Activated CD4-positive, alpha-beta memory T cell treated with anti-CD3 and anti-CD28 coated beads, Interleukin-2, amount 10 ng/mL, durations not matched to agents 7 days and 5 days (primary cell): ENCODE measurements at regions not wholly inside any gene's neighbourhood (a gene's known extent, or its start where the extent isn't known, plus 50 kb on each side); places are given as distances from the start of the nearest gene placed in this dataset.

Source experiments
- CTCF ChIA-PET: fragments of 350-600 bp; sonication (Branson Sonifier 250); formaldehyde crosslinking; loops from one replicate; lab custom pipeline; 2021; ENCODE audit warnings: antibody characterized with exemption, inconsistent platforms; lab: Charles Lee
- POLR2A ChIA-PET: fragments of 350-600 bp; sonication (Branson Sonifier 250); formaldehyde crosslinking; loops from one replicate; lab custom pipeline; 2021; ENCODE audit warnings: antibody characterized with exemption; lab: Charles Lee
- DNase-seq: peaks from one replicate; pipeline ENCODE4 v3.0.0-alpha.2; 2020
- H3K27ac Mint-ChIP-seq: one replicate; pipeline ENCODE4 v1.8.0; 2021; ENCODE audit warnings: mild to moderate bottlenecking, mixed read lengths
- H3K27me3 Mint-ChIP-seq: one replicate; pipeline ENCODE4 v1.8.0; 2021; ENCODE audit warnings: mixed read lengths
- H3K36me3 Mint-ChIP-seq: one replicate; pipeline ENCODE4 v1.8.0; 2021; ENCODE audit warnings: low read depth, mixed read lengths
- H3K4me1 Mint-ChIP-seq: one replicate; pipeline ENCODE4 v1.8.0; 2021; ENCODE audit warnings: mixed read lengths
- H3K4me3 Mint-ChIP-seq: one replicate; pipeline ENCODE4 v1.8.0; 2021; ENCODE audit warnings: mild to moderate bottlenecking, mixed read lengths
- H3K9me3 Mint-ChIP-seq: one replicate; pipeline ENCODE4 v1.8.0; 2021; ENCODE audit warnings: mixed read lengths

DNA sequence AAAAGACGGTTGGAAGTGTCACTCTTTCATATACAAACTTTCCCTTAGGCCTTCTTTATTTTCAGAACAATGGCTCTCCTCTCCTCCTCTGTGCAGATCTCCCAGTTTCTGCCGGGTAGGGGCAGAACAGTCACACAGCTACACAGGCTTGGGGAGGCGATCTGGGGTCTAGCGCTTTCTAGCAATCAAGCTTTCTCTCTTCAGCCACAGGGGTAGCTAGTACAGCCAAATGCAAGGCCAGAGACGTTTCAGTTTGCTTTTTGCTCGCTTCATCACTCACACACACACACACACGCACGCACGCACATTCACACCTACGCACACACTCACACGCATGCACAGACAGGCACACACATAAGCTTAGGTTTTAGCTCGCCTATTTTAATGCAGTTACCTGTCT is 104.3 kb downstream of the SPATA19 start:
- H3K4me1 Mint-ChIP-seq = no peaks in the 10 kb centered on the region
- POLR2A ChIA-PET = no interaction called here
- H3K9me3 Mint-ChIP-seq = peaks cover 5% of the 10 kb centered on the region
- CTCF ChIA-PET = no interaction called here
- H3K27me3 Mint-ChIP-seq = no peaks in the 10 kb centered on the region
- H3K27ac Mint-ChIP-seq = no peak overlapping the region
- H3K4me3 Mint-ChIP-seq = no peak overlapping the region
- DNase-seq = no peak
- no peaks in the 10 kb centered on the region for H3K36me3 Mint-ChIP-seq

DNA sequence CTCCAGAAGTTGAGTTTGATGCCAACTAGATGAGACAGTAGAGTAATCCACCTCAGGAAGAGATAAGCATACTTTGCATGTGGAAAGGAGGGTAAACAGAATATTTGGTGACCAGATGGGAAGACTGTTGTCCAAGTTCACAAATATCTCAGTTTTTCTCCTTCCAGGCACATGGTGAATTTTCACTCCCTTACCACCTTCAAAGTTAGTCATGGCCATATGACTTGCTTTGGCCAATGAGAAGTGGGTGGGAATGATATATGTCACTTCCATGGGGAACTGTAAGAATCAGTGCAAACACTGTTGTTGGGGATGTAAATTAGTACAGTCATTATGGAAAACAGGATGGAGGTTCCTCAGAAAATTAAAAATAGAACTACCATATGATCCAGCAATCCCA is 105.8 kb downstream of the SPATA19 start:
- POLR2A ChIA-PET = no interaction called here
- peaks cover 5% of the 10 kb centered on the region for H3K9me3 Mint-ChIP-seq
- no peaks in the 10 kb centered on the region for H3K36me3 Mint-ChIP-seq
- H3K27me3 Mint-ChIP-seq = no peaks in the 10 kb centered on the region
- H3K27ac Mint-ChIP-seq = no peak overlapping the region
- no peaks in the 10 kb centered on the region for H3K4me1 Mint-ChIP-seq
- H3K4me3 Mint-ChIP-seq = no peak overlapping the region
- CTCF ChIA-PET = no interaction called here
- DNase-seq = no peak

DNA sequence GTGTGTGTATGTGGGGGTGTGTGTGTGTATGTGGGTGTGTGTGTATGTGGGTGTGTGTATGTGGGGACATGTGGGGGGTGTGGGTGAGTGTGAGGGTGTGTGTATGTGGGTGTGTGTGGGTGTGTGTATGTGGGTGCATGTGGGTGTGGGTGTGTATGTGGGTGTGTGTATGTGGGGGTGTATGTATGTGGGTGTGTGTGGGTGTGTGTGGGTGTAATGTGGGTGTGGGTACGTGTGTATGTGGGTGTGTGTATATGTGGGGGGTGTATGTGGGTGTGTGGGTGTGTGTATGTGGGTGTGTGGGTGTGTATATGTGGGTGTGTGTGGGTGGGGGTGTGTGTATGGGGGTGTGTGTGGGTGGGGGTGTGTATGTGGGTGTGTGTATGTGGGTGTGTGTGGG is 106.7 kb downstream of the SPATA19 start:
- Mint-ChIP-seq H3K27ac (no peak overlapping the region), H3K9me3 (peaks cover 5% of the 10 kb centered on the region), H3K4me1 (no peaks in the 10 kb centered on the region), H3K27me3 (no peaks in the 10 kb centered on the region), H3K36me3 (no peaks in the 10 kb centered on the region), H3K4me3 (no peak overlapping the region)
- ChIA-PET POLR2A (no interaction called here), CTCF (no interaction called here)
- DNase-seq = no peak

DNA sequence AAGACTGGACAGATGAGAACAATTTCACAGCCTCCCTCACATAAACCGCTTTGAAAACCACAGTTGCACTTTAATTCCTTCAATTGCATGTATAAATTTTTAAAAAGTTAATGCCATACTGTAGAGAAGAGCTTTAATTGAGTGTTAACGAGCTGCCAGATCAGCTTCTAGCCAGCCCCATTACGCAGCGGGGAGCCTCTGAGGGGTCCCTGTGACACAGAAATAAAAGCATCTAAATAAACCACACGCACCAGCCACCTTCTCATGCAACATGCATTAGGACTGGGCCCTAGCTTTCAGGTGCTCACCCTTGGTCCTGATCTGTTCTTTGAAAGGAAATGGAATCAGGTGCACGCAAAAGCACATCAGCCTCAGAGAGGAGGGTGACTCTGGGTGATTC is 111.7 kb downstream of the SPATA19 start:
- H3K27ac Mint-ChIP-seq = no peak overlapping the region
- peaks cover 5% of the 10 kb centered on the region for H3K9me3 Mint-ChIP-seq
- POLR2A ChIA-PET = no interaction called here
- H3K4me3 Mint-ChIP-seq = no peak overlapping the region
- no peaks in the 10 kb centered on the region for H3K27me3 Mint-ChIP-seq
- H3K36me3 Mint-ChIP-seq = no peaks in the 10 kb centered on the region
- no peaks in the 10 kb centered on the region for H3K4me1 Mint-ChIP-seq
- CTCF ChIA-PET = no interaction called here
- DNase-seq = no peak

DNA sequence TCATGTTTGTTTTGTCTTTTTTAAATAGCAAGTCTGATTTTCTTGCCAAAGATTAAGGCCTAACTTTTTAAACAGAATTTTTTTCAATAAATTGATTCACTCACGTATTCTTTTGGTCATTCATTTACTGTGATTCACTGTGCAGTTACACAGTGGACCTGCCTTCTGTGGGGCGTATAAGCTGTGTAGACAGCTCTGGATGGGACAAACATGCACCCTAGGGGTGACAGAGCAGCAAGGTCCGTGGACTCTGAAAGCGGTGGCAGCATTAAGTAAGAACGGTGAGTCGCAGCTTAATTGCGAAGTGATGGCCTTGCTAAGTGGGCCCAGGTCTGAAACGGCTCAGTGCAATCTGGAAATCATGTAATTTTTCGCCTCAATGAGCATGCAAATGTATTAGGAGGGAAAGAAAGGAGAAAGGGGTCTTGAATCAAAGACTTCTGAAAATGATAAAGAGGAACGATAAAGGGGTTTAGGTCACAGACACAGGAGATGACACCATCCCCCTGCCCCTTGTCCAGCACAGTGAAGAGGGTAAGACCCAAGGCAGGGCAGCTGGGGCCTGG is 113.1 kb downstream of the SPATA19 start:
- ChIA-PET POLR2A (no interaction called here), CTCF (no interaction called here)
- Mint-ChIP-seq H3K4me1 (no peaks in the 10 kb centered on the region), H3K4me3 (no peak overlapping the region), H3K36me3 (no peaks in the 10 kb centered on the region), H3K27ac (no peak overlapping the region), H3K27me3 (no peaks in the 10 kb centered on the region), H3K9me3 (peaks cover 3% of the 10 kb centered on the region)
- no peak for DNase-seq

DNA sequence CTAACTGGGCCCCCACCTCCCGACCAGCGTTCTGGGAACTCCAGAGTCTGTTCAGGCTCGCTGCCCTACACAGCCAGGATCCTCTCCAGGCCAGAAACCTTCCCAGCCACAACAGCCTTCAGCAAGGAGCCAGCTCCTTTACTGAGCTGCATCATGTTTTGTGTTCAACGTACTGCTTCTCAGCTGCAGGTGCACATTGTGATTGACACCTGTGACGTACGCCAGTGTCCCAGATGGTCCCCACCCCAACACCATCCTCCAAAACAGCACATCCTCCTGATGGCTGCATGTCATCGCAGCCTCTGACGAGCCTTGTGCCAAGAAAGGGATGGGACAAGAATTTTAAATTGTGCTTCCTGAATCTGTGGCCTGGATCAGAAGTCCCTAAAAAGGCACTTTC is 117.5 kb downstream of the SPATA19 start:
- no peaks in the 10 kb centered on the region for H3K36me3 Mint-ChIP-seq
- no peak overlapping the region for H3K4me3 Mint-ChIP-seq
- ChIA-PET CTCF (no interaction called here), POLR2A (no interaction called here)
- DNase-seq = no peak
- H3K27ac Mint-ChIP-seq = no peak overlapping the region
- no peaks in the 10 kb centered on the region for H3K4me1 Mint-ChIP-seq
- H3K9me3 Mint-ChIP-seq = no peaks in the 10 kb centered on the region
- no peaks in the 10 kb centered on the region for H3K27me3 Mint-ChIP-seq

DNA sequence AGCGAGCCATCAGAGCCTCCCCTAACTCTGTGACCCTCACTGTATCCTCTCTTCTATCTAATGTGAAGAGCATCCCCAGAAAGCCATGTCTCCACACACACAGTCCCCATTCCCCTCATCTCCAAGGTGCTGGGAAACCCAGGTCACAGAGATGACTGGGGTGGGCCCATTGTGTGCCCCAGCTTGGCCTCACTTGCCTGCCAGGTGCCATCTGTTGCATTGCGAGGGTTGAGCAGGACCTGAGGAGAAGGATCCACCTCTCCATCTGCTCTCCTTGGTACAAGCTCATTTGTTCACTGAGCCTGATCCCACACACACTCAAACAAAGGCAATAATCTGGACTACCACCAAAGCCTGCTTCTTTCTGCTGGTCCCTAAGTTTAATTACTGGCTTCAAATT is 118.8 kb downstream of the SPATA19 start:
- Mint-ChIP-seq H3K9me3 (no peaks in the 10 kb centered on the region), H3K27me3 (no peaks in the 10 kb centered on the region), H3K4me1 (no peaks in the 10 kb centered on the region), H3K27ac (no peak overlapping the region), H3K36me3 (no peaks in the 10 kb centered on the region), H3K4me3 (no peak overlapping the region)
- CTCF ChIA-PET = no interaction called here
- POLR2A ChIA-PET = no interaction called here
- DNase-seq = no peak

DNA sequence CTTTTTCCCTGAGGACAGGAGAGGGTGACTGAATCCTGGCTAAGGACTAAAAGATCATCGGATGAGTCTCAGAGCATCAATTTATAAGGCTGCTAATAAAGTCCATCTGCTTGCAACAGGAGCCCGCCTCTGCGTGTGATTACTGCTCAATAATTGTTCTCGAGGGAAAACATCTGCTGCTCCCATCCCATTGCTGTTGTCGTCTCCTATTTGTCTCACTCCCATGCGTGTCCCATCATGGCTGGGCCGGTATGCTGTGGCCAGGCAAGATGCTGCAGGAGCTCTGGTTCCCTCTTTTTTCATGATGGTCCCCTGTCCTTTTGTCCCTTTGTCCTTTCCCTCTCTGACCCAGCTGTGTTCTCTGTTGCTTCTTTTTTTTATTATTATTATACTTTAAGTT is 121.2 kb downstream of the SPATA19 start:
- no peak for DNase-seq
- Mint-ChIP-seq H3K27ac (no peak overlapping the region), H3K27me3 (no peaks in the 10 kb centered on the region), H3K4me1 (no peaks in the 10 kb centered on the region), H3K9me3 (no peaks in the 10 kb centered on the region), H3K4me3 (no peak overlapping the region), H3K36me3 (no peaks in the 10 kb centered on the region)
- ChIA-PET CTCF (no interaction called here), POLR2A (no interaction called here)

DNA sequence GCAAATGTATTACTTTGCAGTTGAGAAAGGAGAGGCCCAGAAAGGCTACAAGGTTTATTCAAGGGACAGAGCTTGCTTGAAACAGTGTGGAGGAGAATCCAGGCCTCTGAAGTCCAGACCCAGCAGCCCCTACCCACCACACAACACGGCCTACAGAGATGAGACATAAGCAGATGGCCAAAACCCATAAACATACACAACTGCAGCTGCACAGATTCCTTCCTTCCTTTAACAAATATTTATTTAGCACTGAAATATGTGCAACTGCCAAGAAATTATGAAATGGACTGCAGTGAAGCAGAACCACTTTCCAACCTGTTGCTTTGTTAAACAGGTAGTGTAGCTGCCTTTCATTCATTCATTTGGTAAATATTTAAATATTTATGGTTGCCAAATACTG is 122.3 kb downstream of the SPATA19 start:
- CTCF ChIA-PET = no interaction called here

DNA sequence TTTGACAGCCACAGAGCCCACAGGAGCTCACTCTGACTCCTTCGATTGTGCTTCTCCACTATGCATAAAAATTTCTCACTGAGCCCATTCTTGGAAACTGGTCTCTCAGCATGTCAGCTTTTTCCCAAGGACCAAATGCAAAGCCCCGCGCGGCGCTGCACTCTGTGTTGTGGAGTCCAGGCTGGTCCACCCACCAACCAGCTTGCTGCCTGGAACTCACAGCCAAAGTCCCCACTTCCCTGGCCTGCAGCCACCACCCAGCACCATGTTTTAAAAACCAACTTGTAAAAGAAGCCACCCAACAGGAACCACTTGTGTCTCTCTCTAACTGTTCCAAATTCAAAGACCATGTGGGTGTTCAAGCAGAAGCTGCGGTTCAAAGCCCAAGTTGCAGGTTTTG is 124.4 kb downstream of the SPATA19 start:
- POLR2A ChIA-PET = no interaction called here
- no peak for DNase-seq
- H3K27ac Mint-ChIP-seq = no peak overlapping the region
- CTCF ChIA-PET = no interaction called here
- no peaks in the 10 kb centered on the region for H3K27me3 Mint-ChIP-seq
- no peaks in the 10 kb centered on the region for H3K9me3 Mint-ChIP-seq
- H3K4me3 Mint-ChIP-seq = no peak overlapping the region
- H3K4me1 Mint-ChIP-seq = no peaks in the 10 kb centered on the region
- H3K36me3 Mint-ChIP-seq = no peaks in the 10 kb centered on the region

More for the DNA sequence above, 122.3 kb downstream of the SPATA19 start:
- Mint-ChIP-seq H3K27ac (no peak overlapping the region), H3K27me3 (no peaks in the 10 kb centered on the region), H3K4me1 (no peaks in the 10 kb centered on the region), H3K36me3 (no peaks in the 10 kb centered on the region), H3K9me3 (no peaks in the 10 kb centered on the region), H3K4me3 (no peak overlapping the region)
- POLR2A ChIA-PET = no interaction called here
- no peak for DNase-seq

DNA sequence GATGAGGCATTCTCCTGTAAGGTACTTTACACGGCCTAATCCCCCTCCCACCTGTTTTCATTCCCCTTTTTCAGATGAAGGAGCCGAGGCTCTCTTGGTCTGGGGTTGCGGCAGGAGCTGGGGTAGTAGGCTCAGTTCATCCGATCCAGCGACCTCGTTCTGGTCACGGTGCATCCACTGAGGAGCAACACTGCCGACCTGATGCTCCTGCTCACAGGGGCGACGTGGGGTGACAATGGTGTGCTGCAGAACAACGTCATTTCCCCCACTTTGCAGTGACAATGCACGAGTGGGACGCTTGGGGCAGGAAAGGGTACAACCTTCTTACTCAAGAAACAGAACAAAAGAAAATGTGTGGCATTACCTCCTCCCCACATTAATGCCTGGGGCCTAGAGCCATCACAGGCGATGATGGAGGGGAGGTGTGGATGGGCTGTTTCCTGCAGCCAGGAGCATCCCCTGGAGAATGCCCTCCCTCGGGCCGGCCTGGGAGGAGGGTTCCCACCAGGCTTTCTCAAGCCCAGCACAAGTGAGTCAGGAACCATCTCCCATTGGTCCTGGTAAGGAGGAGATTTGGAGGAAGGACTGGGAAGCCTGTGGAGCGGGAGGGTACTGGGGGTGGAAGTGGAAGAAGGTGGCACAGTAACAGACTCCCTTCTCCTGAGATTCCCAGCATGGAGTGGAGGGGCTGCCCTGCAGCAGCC is 125.6 kb downstream of the SPATA19 start:
- Mint-ChIP-seq H3K9me3 (no peaks in the 10 kb centered on the region), H3K4me1 (no peaks in the 10 kb centered on the region), H3K36me3 (no peaks in the 10 kb centered on the region), H3K27me3 (no peaks in the 10 kb centered on the region), H3K4me3 (no peak overlapping the region), H3K27ac (no peak overlapping the region)
- POLR2A ChIA-PET = no interaction called here
- CTCF ChIA-PET = no interaction called here
- no peak for DNase-seq

DNA sequence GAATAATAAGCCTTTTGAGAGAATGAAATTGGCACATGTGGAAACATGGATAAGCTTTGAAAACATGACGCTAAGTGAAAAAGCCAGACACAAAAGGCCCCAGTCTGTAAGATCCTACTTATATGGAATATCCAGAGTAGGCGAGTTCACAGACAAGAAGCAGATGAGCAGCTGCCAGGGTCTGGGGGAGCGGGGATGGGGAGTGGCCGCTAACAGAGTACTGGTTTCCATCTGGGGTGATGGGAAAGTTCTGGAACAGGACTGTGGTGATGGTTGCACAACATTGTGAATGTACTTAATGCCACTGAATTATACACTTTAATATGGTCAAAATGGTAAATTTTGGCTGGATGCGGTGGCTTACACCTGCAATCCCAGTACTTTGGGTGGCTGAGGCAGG is 126.5 kb downstream of the SPATA19 start:
- Mint-ChIP-seq H3K36me3 (no peaks in the 10 kb centered on the region), H3K4me1 (no peaks in the 10 kb centered on the region), H3K27ac (no peak overlapping the region), H3K27me3 (no peaks in the 10 kb centered on the region), H3K4me3 (no peak overlapping the region), H3K9me3 (no peaks in the 10 kb centered on the region)
- ChIA-PET CTCF (no interaction called here), POLR2A (no interaction called here)
- no peak for DNase-seq

DNA sequence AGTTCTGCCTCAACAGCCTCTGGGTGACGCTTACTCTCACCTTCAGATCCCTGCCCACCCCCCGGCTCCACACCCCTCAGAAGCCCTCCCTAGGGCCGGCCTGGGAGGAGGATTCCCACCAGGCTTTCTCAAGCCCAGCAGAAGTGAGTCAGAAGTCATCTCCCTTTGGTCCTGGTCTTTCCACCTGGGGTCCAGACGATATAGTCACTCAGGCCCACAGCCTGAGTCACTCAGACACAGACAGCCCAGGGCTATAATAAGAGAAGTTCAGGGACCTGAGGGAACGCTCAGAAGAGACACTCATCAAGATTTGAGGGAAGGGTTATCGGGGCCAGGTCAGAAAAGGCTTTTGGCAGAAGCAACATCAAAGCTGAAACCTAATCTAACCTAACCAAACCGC is 127.1 kb downstream of the SPATA19 start:
- no peak for DNase-seq
- no peaks in the 10 kb centered on the region for H3K4me1 Mint-ChIP-seq
- POLR2A ChIA-PET = no interaction called here
- H3K27ac Mint-ChIP-seq = no peak overlapping the region
- H3K9me3 Mint-ChIP-seq = no peaks in the 10 kb centered on the region
- no peaks in the 10 kb centered on the region for H3K27me3 Mint-ChIP-seq
- CTCF ChIA-PET = no interaction called here
- no peaks in the 10 kb centered on the region for H3K36me3 Mint-ChIP-seq
- no peak overlapping the region for H3K4me3 Mint-ChIP-seq

DNA sequence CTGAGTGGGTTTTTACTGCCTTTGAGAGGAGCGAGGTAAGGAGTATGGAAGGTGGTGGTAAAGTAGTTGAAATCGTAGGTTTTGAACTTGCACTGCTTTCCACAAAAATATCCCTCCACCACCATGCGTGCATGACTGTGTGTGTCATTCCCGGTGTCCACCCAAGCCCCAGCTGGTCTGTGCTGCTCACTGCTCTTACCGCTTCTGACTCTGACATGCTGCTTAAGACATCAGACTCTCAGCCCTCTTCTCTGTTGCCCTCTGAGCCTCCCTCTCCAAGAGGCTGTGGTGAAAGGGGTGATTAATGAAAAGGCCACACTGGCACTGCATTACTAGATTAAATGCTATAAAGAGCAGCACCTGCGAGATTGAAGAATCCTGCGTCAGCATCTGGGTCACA is 128.7 kb downstream of the SPATA19 start:
- CTCF ChIA-PET = no interaction called here
- Mint-ChIP-seq H3K9me3 (no peaks in the 10 kb centered on the region), H3K4me3 (no peak overlapping the region), H3K27me3 (no peaks in the 10 kb centered on the region), H3K27ac (no peak overlapping the region), H3K4me1 (no peaks in the 10 kb centered on the region), H3K36me3 (no peaks in the 10 kb centered on the region)
- DNase-seq = no peak
- POLR2A ChIA-PET = no interaction called here
